Choroid plexus epithelial cell (primary cell): ENCODE measurements at regions not wholly inside any gene's neighbourhood (a gene's known extent, or its start where the extent isn't known, plus 50 kb on each side); places are given as distances from the start of the nearest gene placed in this dataset.

Source experiments
- DNase-seq: peaks from one replicate; pipeline ENCODE4 v3.0.0-alpha.2; 2010; ENCODE audit warnings: low read depth
- H3K4me3 ChIP-seq: 2 replicates; pipeline ENCODE4 v1.5.1; 2011; ENCODE audit warnings: low read depth, mild to moderate bottlenecking, control low read depth, low read length, moderate library complexity
- TF ChIP-seq, protein P1 (sequence below): conservative IDR thresholded peaks from 2 replicates; pipeline ENCODE4 v1.5.1; 2011; ENCODE audit warnings: low read depth, mild to moderate bottlenecking, control low read depth, inconsistent platforms, low read length, moderate library complexity

DNA sequence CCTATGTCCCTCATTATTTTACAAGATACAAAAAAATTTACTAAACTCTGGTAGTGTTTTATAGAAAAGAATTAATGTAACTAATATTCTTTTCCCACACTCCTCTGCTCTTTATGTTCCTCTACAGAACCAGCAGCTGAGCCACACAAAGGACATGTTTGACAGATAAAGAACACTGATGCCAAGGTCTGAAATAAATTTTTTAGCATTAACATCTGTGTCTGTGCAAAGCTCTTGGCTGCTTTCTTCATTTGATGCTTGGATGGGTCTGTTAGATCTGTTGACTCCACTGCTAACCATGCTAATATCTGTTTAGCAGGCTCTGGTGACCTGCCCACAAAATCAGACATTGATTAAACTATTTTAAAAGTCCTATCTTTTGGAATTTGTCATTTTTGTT lies 2363.8 kb downstream of the PCDH9 start:
- H3K4me3 ChIP-seq = no peak overlapping the region
- no peak for DNase-seq
- TF ChIP-seq, protein P1, sequence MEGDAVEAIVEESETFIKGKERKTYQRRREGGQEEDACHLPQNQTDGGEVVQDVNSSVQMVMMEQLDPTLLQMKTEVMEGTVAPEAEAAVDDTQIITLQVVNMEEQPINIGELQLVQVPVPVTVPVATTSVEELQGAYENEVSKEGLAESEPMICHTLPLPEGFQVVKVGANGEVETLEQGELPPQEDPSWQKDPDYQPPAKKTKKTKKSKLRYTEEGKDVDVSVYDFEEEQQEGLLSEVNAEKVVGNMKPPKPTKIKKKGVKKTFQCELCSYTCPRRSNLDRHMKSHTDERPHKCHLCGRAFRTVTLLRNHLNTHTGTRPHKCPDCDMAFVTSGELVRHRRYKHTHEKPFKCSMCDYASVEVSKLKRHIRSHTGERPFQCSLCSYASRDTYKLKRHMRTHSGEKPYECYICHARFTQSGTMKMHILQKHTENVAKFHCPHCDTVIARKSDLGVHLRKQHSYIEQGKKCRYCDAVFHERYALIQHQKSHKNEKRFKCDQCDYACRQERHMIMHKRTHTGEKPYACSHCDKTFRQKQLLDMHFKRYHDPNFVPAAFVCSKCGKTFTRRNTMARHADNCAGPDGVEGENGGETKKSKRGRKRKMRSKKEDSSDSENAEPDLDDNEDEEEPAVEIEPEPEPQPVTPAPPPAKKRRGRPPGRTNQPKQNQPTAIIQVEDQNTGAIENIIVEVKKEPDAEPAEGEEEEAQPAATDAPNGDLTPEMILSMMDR = no peak

DNA sequence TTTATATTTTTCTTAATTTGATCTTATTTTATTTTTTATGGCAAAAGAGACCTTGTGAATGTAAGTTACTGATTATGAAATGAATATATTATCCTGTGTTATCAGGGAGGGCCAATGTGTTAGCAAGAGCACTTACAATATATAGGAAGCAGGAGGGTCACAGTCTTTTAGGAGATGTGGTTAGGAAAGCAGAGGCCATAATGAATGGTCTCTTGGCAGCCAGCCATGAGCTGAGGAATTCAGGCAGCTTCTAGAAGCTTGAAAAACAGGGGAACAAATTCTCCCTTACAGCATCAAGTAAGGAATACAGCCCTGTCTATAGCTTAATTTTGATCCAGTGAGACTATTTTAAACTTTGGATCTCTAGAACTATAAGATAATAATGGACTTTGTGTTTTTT lies 2374.6 kb downstream of the PCDH9 start:
- DNase-seq = peak; percentile 79
- TF ChIP-seq, protein P1 = no peak
- H3K4me3 ChIP-seq = no peak overlapping the region

DNA sequence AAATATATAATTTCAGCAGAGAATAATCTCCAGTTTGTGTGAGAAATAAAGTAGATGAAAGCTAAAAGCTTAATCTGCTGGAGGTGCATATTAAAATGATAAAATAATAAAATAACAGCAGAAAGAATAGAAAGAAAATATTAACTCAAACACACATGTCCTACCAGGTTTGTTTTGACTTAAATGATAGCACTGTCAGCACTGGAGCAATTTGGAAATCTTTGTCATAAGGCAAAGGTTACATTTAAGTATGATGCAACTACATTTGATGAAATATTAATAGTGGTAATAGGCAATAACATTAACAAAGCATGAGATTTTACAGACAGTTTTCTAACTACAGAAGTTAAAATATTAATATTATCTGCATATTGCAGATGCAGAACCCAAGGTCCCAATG lies 2380.1 kb downstream of the PCDH9 start:
- no peak overlapping the region for H3K4me3 ChIP-seq
- TF ChIP-seq, protein P1 = no peak
- DNase-seq = peak; percentile 13

DNA sequence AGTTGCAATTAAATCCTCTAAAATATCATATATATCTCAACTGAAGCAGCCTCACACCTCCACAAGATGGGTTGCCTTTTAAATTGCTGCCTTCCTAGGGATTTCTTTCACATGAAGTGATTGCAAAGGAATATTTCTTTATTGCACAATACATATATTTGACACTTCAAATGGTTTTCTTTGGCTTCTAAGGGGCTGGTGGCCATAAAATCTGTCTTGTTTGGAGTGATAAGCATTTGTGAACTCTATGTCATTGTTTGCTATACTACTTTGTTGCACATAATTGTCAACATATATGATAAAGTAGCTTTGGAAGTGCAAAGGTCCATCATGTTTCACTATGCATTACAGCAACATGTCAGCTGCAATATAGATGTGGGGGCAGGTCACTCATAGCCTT lies 2380.9 kb downstream of the PCDH9 start:
- no peak overlapping the region for H3K4me3 ChIP-seq
- no peak for DNase-seq
- TF ChIP-seq, protein P1 = no peak

DNA sequence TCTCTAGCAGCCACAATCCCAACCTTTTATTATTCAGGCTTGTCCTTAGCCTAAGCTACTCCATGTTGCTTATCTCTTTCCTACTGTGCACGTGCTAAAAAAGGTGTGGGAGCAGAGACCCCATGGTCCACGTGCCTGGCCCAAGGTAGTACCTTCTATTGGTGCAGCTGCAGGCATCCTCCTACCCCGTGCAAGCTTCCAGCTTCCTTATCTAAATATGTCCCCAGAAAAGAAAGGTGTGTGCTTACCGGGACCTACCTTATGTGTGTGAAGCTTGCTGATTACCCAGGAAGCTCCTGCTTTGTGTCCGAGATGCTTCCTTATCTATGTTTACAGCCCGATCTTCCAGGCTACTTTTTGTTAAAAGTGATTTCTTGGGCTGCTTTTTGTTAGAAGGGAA lies 2382.4 kb downstream of the PCDH9 start:
- H3K4me3 ChIP-seq = no peak overlapping the region
- TF ChIP-seq, protein P1 = no peak
- DNase-seq = no peak

DNA sequence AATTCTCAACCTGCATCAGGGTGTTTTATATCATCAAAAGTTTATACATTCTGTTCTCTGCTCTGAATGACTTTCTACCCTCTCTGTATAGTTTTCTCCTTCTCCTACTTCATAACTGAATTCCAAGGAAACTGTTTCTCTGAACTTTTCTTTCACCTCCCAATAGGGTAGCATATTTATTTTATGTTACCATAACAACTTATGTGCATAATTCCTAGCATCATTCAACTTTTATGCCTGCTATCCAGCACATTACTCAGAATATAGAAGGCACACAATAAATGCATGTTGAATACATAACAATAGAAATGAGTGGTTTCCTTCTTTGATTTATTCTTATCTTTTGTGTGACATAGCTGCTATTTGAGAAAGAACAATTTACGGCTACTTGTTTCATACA lies 2385.0 kb downstream of the PCDH9 start:
- no peak for DNase-seq

DNA sequence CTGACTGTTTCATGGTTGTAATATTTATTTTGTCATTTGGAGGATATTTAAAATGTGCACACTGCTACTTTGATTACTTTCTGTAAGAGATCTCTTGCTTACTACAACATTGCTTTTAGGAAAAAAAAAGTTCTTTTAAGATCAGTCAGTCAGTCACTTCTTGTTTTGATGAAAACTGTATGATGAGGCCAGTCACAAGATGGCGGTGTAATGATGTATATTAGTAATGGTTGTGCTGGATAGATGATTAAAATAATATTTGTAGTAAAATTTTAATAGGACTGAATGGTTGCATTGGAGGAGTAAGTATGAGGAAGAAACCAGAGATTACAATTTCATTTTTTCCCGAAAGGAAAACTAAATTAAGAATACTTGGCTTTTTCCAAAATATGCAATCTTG lies 2411.1 kb downstream of the PCDH9 start:
- peak; percentile 58 for DNase-seq
- TF ChIP-seq, protein P1 = peak; percentile 34
- no peak overlapping the region for H3K4me3 ChIP-seq

More for the DNA sequence above, 2385.0 kb downstream of the PCDH9 start:
- TF ChIP-seq, protein P1 = no peak
- H3K4me3 ChIP-seq = no peak overlapping the region
